Ramos (cell line): ENCODE measurements at regions not wholly inside any gene's neighbourhood (a gene's known extent, or its start where the extent isn't known, plus 50 kb on each side); places are given as distances from the start of the nearest gene placed in this dataset.
"Not testable (repeated sequence)": the region's sequence is repeated elsewhere in the genome, so short reads cannot be mapped to it uniquely, and the experiment has no call there.

Experiments
- in situ Hi-C: fragments of 300-500 bp; cut with MboI; formaldehyde crosslinking; loops from one replicate; pipeline ENCODE4 v1.14.3; 2022; ENCODE audit warnings: low sequenced_read_pairs; ENCODE audit not compliant: unreplicated experiment

GRCh38 chr20:11496380-11496779 lies 421.3 kb upstream of the BTBD3 start:
- in situ Hi-C loops = no loop called here

GRCh38 chr20:11497545-11497944 lies 420.1 kb upstream of the BTBD3 start:
- in situ Hi-C loops = no loop called here

- in situ Hi-C loops = no loop called here
Measured at GRCh38 chr20:11499101-11499634, 418.5 kb upstream of the BTBD3 start.

DNA sequence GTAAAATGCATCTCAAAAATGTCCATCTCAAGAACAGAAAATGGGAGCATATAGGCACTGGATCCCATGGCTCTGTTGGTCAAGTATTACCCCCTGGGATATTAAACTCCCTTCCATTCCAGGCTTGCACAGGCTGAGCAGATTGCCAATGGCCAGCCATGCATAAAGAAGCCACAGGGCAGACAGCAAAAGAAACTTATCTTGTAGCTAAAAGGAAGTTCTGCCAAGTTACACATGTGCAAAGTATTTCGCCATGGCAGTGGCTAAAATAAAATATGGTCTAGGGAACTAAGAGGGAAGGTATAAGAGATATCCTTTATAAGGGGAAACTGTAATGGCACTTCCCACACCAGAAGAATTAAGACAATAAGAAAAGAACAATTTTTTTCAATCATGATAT lies 415.6 kb upstream of the BTBD3 start:
- in situ Hi-C loops = no loop called here

- in situ Hi-C loops = no loop called here
Measured at GRCh38 chr20:11502671-11503070, 415.0 kb upstream of the BTBD3 start.

DNA sequence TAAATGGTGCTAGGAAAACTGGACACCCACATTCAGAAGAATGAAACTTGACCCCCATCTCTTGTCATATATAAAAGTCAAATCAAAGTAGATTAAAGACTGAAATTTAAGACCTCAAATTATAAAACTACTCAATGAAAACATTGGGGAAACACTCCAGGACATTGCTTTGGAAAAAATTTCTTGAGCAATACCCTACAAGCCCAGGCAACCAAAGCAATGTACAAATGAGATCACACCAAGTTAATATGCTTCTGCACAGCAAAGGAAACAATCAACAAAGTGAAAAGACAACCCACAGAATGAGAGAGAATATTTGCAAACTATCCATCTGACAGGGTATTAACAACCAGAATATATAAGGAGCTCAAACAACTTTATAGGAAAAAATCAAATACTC lies 407.9 kb upstream of the BTBD3 start:
- in situ Hi-C loops = no loop called here

- in situ Hi-C loops = no loop called here
Measured at GRCh38 chr20:11511821-11512220, 405.9 kb upstream of the BTBD3 start.

DNA sequence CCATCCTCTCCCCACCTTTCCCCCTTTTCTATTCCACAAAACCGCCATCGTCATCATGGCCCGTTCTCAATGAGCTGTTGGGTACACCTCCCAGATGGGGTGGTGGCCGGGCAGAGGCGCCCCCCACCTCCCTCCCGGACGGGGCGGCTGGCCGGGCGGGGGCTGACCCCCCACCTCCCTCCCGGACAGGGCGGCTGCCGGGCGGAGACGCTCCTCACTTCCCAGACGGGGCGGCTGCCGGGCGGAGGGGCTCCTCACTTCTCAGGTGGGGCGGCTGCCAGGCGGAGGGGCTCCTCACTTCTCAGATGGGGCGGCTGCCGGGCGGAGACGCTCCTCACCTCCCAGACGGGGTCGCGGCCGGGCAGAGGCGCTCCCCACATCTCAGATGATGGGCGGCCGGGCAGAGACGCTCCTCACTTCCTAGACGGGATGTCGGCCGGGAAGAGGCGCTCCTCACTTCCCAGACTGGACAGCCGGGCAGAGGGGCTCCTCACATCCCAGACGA lies 404.4 kb upstream of the BTBD3 start:
- in situ Hi-C loops = not testable (repeated sequence)

DNA sequence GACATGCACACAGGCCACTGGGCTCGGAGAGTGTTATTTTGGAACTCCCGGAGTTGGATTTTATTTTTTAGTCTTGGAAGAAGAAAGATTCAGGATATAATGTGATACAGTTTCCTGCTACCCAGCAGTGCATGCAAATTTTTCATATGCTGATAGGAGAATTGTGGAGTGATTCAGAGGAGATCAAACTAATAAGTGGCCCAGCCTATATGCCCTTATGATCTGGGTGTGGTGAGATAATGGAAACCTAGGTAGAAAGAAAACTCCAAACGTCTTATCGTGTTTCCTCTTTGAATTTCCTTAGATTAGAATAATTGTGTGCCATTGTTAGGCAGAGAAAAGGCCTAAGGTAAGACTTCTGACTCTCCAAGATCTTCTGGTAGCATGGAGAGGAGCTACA lies 401.2 kb upstream of the BTBD3 start:
- in situ Hi-C loops = no loop called here

- in situ Hi-C loops = no loop called here
Measured at GRCh38 chr20:11520596-11520995, 397.1 kb upstream of the BTBD3 start.

DNA sequence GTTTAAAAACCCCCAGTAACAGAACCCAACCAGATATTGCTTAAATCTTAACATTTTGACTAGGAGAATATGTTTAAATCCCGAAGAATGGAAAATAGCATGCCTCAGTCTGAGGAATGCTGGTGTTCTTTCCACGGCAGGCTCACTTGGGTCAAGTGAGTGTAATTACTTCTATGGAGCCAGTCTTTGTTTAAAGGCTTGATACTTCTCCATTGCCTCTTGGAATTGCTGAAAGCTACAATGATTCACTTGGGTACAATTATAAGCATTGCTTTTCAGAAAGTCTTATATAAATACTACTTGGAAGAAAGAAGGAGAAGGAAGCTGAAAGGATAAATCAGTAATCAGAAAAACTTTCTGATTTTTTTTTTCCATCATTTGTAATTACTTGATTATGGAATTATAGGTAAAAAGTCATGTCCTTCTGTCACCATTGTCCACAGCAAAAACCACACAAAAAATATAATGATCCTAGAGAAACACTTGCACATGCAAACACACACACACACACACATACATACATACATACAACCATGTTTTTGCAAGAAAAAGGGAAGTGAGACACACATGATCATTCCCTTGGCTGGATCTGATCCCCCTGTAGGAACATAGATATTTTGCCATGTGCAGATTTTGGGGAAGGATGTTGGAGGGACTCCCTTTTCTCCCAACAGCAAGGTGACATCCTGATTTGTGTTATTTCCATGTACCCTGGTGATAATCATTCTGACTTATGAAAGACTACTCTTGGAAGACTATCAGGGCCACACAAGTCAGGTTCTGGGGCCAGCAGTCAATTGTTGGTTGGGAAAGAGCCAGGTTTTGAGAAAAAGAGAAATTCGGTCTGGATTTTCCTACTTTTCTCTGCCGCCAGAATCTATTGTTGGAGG lies 396.0 kb upstream of the BTBD3 start:
- in situ Hi-C loops = no loop called here

GRCh38 chr20:11522366-11522741 lies 395.3 kb upstream of the BTBD3 start:
- in situ Hi-C loops = no loop called here

DNA sequence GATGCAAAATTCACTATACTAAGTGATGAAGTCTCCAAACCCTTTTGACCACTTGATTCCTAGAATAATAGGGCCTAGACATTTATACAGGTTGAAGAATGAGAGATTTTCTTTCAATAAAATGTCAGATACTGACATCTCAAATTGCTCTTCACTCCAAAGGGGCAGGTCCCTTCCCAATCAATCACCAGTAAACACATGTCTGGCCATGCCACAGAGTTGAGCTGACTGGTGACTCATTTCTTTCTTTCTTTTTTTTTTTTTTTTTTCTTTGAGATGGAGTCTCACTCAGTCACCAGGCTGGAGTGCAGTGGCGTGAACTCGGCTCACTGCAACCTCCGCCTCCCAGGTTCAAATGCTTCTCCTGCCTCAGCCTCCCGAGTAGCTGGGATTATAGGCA lies 388.6 kb upstream of the BTBD3 start:
- in situ Hi-C loops = no loop called here

DNA sequence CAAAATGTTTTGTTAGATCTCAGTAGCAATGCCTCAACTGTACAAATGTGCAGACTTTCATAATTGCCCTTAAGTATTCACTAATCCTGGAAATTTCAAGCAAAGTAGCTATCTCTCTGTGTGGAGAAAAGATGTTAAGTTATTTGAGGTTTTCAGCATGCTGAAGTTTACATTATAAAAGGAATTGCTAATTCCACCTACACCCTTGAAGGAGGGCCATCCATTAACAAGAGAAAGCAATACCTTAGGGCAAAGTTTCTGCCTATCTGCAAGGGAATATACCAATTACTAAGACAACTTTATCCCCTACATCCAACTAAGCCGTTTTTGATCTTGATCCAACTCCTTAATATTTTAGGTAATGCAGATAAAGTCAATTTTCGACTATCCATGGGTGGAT lies 380.7 kb upstream of the BTBD3 start:
- in situ Hi-C loops = no loop called here

DNA sequence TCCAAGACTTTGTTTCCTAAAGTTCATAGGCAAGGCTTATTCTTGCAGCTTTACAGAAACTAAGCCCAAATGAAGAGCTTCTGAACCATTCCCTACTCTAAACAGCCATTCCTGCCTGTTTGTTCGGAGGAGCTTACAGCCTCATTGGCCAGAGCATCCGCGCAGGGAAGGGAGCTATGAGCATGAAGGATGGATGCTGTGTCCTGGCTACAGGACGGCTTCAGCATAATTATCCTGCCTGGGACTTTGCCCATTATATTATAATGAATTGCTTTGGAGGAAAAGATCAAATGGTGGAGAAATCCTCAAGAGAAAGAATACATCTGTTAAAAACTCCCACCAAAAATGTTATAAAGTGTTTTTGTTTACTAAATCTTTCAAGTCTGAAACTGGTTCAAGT lies 378.2 kb upstream of the BTBD3 start:
- in situ Hi-C loops = no loop called here

DNA sequence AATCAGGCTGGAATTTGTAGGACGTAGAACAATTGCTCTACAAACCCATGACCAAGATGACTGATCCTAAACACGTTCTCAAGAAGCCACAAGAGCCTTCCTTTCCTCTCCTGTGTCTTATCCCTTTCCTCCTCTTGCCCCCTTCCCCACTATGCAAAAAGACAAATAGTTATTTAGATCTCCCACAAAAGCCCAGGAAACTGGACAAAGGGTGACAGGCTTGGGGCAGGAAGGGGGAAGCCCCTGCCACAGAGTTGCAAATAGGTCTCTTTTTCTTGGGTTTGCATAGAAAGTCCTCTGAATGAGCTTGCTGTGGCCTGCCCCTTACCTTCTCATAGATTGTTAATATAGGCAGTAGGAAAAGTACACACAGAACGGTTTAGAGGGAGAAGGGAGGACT lies 377.1 kb upstream of the BTBD3 start:
- in situ Hi-C loops = no loop called here

DNA sequence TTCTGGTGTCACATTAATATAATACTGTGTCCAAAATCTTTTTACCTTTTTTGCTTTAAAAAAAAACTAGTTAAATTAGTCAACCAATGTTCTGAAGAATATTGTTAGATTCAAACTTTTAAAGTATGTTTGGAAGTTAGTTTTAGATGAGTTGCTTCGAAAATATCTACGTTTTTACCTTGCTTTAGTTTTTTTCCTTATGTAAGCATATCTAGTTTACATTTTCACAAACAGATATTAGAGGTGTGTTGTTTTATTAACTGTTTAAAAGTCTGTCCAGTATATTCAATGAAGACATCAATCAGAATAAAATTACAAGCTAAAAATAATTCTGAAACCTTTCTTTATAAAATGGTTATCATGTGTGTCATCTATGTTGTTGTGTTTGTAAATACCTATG lies 375.0 kb upstream of the BTBD3 start:
- in situ Hi-C loops = no loop called here

DNA sequence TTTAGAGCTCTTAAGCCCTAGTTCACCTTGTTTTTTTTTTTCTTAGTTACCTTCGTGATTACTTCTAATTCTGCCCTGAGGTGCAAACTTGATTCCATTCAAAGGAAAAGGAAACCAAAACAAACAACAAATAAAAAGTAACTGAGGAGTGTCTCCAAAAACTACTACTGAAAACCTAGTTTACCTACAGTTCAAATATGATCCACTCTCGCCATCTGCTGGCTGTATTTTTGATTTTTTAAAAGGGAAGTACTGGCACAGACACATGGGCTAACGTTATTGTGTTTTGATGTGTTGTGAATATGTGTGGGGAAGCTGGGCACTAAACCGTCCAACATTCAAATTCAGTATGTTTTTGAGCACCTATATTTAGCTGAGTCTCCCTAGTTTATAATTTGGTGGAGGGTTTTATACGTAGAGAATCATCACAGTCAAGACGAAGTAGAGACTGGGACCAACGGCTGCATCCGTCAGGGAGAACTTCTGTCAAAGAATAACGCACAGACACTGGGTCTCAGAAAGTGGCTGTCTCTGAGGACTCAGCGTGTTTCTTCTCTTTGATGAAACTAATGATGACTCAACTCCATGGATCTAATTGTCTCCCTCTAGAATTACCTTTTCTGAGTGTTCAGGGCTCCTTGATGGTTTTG lies 373.5 kb upstream of the BTBD3 start:
- in situ Hi-C loops = no loop called here

DNA sequence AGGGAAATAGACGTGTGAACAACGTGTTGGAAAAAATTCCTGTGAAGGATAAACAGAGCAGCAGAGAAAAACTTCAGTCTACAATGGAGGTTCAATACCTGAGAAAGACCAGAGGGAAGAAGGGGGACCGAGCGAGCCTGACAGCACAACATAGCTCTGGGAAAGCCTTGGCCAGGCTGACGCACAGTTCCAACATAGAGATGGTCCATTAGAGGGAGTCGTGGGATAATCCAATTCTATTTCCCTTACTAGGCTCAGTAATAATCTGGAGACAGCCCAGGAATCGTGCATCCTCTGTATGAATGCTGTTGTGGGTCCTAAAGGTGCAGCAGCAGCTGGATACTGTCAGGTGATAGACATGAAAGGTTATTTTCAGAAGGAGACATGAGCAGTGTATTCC lies 370.8 kb upstream of the BTBD3 start:
- in situ Hi-C loops = no loop called here

GRCh38 chr20:11549172-11550103 lies 368.3 kb upstream of the BTBD3 start:
- in situ Hi-C loops = no loop called here
